HEK293T (cell line): ENCODE measurements at regions not wholly inside any gene's neighbourhood (a gene's known extent, or its start where the extent isn't known, plus 50 kb on each side); places are given as distances from the start of the nearest gene placed in this dataset.

ENCODE experiments used
- BHLHE40 ChIP-seq: fragments of 450-650 bp; IDR thresholded peaks from 2 replicates; pipeline ENCODE4 v1.6.1; 2016; ENCODE audit warnings: mild to moderate bottlenecking, moderate library complexity, borderline replicate concordance
- ELF4 ChIP-seq: fragments of 450-650 bp; IDR thresholded peaks from 2 replicates; pipeline ENCODE4 v1.6.1; 2017; ENCODE audit warnings: antibody characterized with exemption
- FOXM1 ChIP-seq: fragments of 450-650 bp; IDR thresholded peaks from 2 replicates; pipeline ENCODE4 v1.6.1; 2017; ENCODE audit warnings: mild to moderate bottlenecking, borderline replicate concordance
- TARDBP ChIP-seq: fragments of 450-650 bp; IDR thresholded peaks from 2 replicates; pipeline ENCODE4 v1.6.1; 2016

DNA sequence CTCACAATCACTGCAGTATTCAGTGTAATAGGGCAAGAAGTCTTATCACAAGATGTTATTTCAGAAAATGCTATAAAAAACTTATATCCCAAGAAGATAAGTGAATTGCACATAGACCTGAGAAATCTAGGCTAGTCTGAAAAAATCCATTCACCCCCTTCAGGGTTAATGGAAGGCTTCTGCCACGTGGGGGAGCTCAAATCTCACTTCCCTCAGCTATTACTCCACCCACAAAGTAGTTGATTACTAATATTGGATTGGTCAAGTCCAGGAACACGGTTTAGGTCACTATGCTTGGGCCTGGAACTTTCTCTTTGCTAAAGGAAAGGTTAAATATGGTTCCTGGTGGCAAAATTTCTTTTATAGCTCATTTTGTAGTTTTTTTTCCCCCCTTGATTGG, 51.2 kb upstream of the ADAM23 start:
- TF ChIP-seq TARDBP, result no peak
- no peak for TF ChIP-seq FOXM1
- no peak for TF ChIP-seq BHLHE40
- TF ChIP-seq ELF4, result no peak
